ENCODE measurements at regions not wholly inside any gene's neighbourhood (a gene's known extent, or its start where the extent isn't known, plus 50 kb on each side); places are given as distances from the start of the nearest gene placed in this dataset.

GRCh38 chr1:9429342-9429711, 109.9 kb upstream of the SLC25A33 start:
- no peak for TF ChIP-seq REST (IDR thresholded peaks at IDR 0.05; ENCODE audit: insufficient read depth in 1 of 2, low read depth in 2 of 2, low read length in 2 of 2)
- TF ChIP-seq TAF1 (IDR thresholded peaks at IDR 0.05; ENCODE audit: borderline replicate concordance, insufficient read depth, low read length): no peak
- TF ChIP-seq SIN3A (IDR thresholded peaks at IDR 0.05; ENCODE audit: borderline replicate concordance, insufficient read depth, low read length): no peak
- no peak for TF ChIP-seq FOXP2 (optimal IDR thresholded peaks at IDR 0.05; ENCODE audit: borderline replicate concordance, extremely low read depth, extremely low read length, insufficient read depth)
- TF ChIP-seq POLR2AphosphoS5 (IDR thresholded peaks at IDR 0.05; ENCODE audit: low read depth, low read length): no peak

GRCh38 chr1:9434247-9435152, 104.8 kb upstream of the SLC25A33 start:
- TF ChIP-seq FOXP2 (optimal IDR thresholded peaks at IDR 0.05; ENCODE audit: borderline replicate concordance, extremely low read depth, extremely low read length, insufficient read depth): no peak
- TF ChIP-seq POLR2AphosphoS5 (IDR thresholded peaks at IDR 0.05; ENCODE audit: low read depth, low read length): no peak
- no peak for TF ChIP-seq SIN3A (IDR thresholded peaks at IDR 0.05; ENCODE audit: borderline replicate concordance, insufficient read depth, low read length)
- TF ChIP-seq TAF1 (IDR thresholded peaks at IDR 0.05; ENCODE audit: borderline replicate concordance, insufficient read depth, low read length): no peak

- TF ChIP-seq TAF1 (IDR thresholded peaks at IDR 0.05; ENCODE audit: borderline replicate concordance, insufficient read depth, low read length): no peak
- no peak for TF ChIP-seq SIN3A (IDR thresholded peaks at IDR 0.05; ENCODE audit: borderline replicate concordance, insufficient read depth, low read length)
- TF ChIP-seq POLR2AphosphoS5 (IDR thresholded peaks at IDR 0.05; ENCODE audit: low read depth, low read length): no peak
- TF ChIP-seq REST (IDR thresholded peaks at IDR 0.05; ENCODE audit: insufficient read depth in 1 of 2, low read depth in 2 of 2, low read length in 2 of 2): no peak
- no peak for TF ChIP-seq FOXP2 (optimal IDR thresholded peaks at IDR 0.05; ENCODE audit: borderline replicate concordance, extremely low read depth, extremely low read length, insufficient read depth)
Observed at GRCh38 chr1:9435153-9435636, 104.1 kb upstream of the SLC25A33 start.

GRCh38 chr1:9435854-9436640, 103.2 kb upstream of the SLC25A33 start:
- TF ChIP-seq SIN3A (IDR thresholded peaks at IDR 0.05; ENCODE audit: borderline replicate concordance, insufficient read depth, low read length): no peak
- TF ChIP-seq POLR2AphosphoS5 (IDR thresholded peaks at IDR 0.05; ENCODE audit: low read depth, low read length): no peak
- no peak for TF ChIP-seq TAF1 (IDR thresholded peaks at IDR 0.05; ENCODE audit: borderline replicate concordance, insufficient read depth, low read length)
- TF ChIP-seq REST (IDR thresholded peaks at IDR 0.05; ENCODE audit: insufficient read depth in 1 of 2, low read depth in 2 of 2, low read length in 2 of 2): no peak
- no peak for TF ChIP-seq FOXP2 (optimal IDR thresholded peaks at IDR 0.05; ENCODE audit: borderline replicate concordance, extremely low read depth, extremely low read length, insufficient read depth)

GRCh38 chr1:9437961-9438430, 101.3 kb upstream of the SLC25A33 start:
- no peak for TF ChIP-seq REST (IDR thresholded peaks at IDR 0.05; ENCODE audit: insufficient read depth in 1 of 2, low read depth in 2 of 2, low read length in 2 of 2)
- no peak for TF ChIP-seq POLR2AphosphoS5 (IDR thresholded peaks at IDR 0.05; ENCODE audit: low read depth, low read length)
- no peak for TF ChIP-seq FOXP2 (optimal IDR thresholded peaks at IDR 0.05; ENCODE audit: borderline replicate concordance, extremely low read depth, extremely low read length, insufficient read depth)
- TF ChIP-seq SIN3A (IDR thresholded peaks at IDR 0.05; ENCODE audit: borderline replicate concordance, insufficient read depth, low read length): no peak
- TF ChIP-seq TAF1 (IDR thresholded peaks at IDR 0.05; ENCODE audit: borderline replicate concordance, insufficient read depth, low read length): no peak
